K562 (cell line): ENCODE measurements at regions not wholly inside any gene's neighbourhood (a gene's known extent, or its start where the extent isn't known, plus 50 kb on each side); places are given as distances from the start of the nearest gene placed in this dataset.

Source experiments
- ATAC-seq: fragments of 200-7000 bp; cut with Tn5 transposase; 3 replicates; pipeline ENCODE4 v1.9.1; 2020; ENCODE audit warnings: moderate library complexity
- BruUV-seq: library from RNA; stranded (reverse); fragments of 400-500 nt; replicated peaks from 2 replicates; lab custom pipeline; 2021; lab: Mats Ljungman, UMichigan
- CTCF ChIA-PET: fragments of 300-600 bp; formaldehyde crosslinking; extraction: SDS; loops from one replicate; lab custom pipeline; 2021; ENCODE audit warnings: low intra/inter-chr PET ratio; lab: Yijun Ruan, JAX
- POLR2A ChIA-PET: fragments of 300-600, 350-650 bp; sonication (Branson Sonifier 250); formaldehyde crosslinking; extraction: SDS; loops from one replicate; lab custom pipeline; 2021; ENCODE audit warnings: antibody characterized with exemption, inconsistent platforms; lab: Yijun Ruan, JAX
- DNase-seq, 4 experiments: peaks; one replicate each; pipeline versions ENCODE4 v3.0.0 to v3.0.0-alpha.2; 2011 to 2018; ENCODE audit warnings: low spot score in 3 of 4, mixed read lengths in 3 of 4; ENCODE audit errors: extremely low read depth in 1 of 4
- FAIRE-seq: peaks from 2 replicates; lab custom pipeline; 2011; peaks lifted over from hg19 to GRCh38; lab: Jason Lieb, UNC
- H2AFZ ChIP-seq: 2 replicates; pipeline ENCODE4 v1.6.0; 2011; ENCODE audit warnings: low read depth, low read length, control low read depth, inconsistent platforms
- H3K27ac ChIP-seq: fragments of 200-600 bp; 3 replicates; pipeline ENCODE4 v1.8.0; 2011; ENCODE audit warnings: low read depth, mild to moderate bottlenecking, control low read depth, inconsistent platforms, low read length, moderate library complexity, mixed read lengths; ENCODE audit errors: extremely low read depth
- H3K27me3 ChIP-seq, 2 experiments: fragments of 300-600 bp in 1 of 2; 2 replicates in 1 of 2; 3 replicates in 1 of 2; pipeline versions ENCODE4 v1.6.0 to v1.8.0; 2011; ENCODE audit warnings: inconsistent platforms in 2 of 2, low read length in 2 of 2, mild to moderate bottlenecking in 1 of 2, mixed read lengths in 1 of 2, moderate library complexity in 1 of 2; ENCODE audit not compliant: control insufficient read depth in 2 of 2, insufficient read depth in 2 of 2
- H3K36me3 ChIP-seq: fragments of 300-600 bp; 3 replicates; pipeline ENCODE4 v1.8.0; 2011; ENCODE audit warnings: mild to moderate bottlenecking, low read length, inconsistent platforms; ENCODE audit not compliant: control insufficient read depth, insufficient read depth
- H3K4me1 ChIP-seq, 2 experiments: fragments of 200-600 bp in 1 of 2; replicated peaks in 1 of 2; 2 replicates in 1 of 2; 3 replicates in 1 of 2; pipeline versions ENCODE4 v1.5.1 to v1.8.0; 2011; ENCODE audit warnings: inconsistent platforms in 2 of 2, low read length in 2 of 2, mild to moderate bottlenecking in 1 of 2, mixed read lengths in 1 of 2, moderate library complexity in 1 of 2; ENCODE audit not compliant: control insufficient read depth in 2 of 2, insufficient read depth in 2 of 2
- H3K4me2 ChIP-seq: 2 replicates; pipeline ENCODE4 v1.6.1; 2011; ENCODE audit warnings: low read length, control low read depth, inconsistent platforms, mixed read lengths; ENCODE audit not compliant: insufficient read depth
- H3K4me3 ChIP-seq: fragments of 200-600 bp; sonication (generic), shearing (Covaris generic); 2 replicates; pipeline ENCODE4 v1.5.1; 2016; ENCODE audit warnings: control low read depth, inconsistent platforms
- H3K79me2 ChIP-seq: fragments of 200-600 bp; 3 replicates; pipeline ENCODE4 v1.8.0; 2011; ENCODE audit warnings: low read length, inconsistent platforms; ENCODE audit not compliant: control insufficient read depth, insufficient read depth
- H3K9ac ChIP-seq, 2 experiments: 2 replicates each; pipeline versions ENCODE4 v1.6.0 to v1.6.1; 2011; ENCODE audit warnings: low read depth in 2 of 2, low read length in 2 of 2, control low read depth in 1 of 2, inconsistent platforms in 1 of 2, mild to moderate bottlenecking in 1 of 2, mixed read lengths in 1 of 2; ENCODE audit not compliant: insufficient read depth in 1 of 2
- H3K9me1 ChIP-seq: one replicate; pipeline ENCODE4 v1.6.0; 2011; ENCODE audit warnings: inconsistent platforms, mild to moderate bottlenecking, low read length, moderate library complexity; ENCODE audit not compliant: control insufficient read depth, insufficient read depth
- H3K9me3 ChIP-seq: replicated peaks from 2 replicates; pipeline ENCODE4 v1.5.1; 2011; ENCODE audit warnings: low read depth, low read length, inconsistent platforms; ENCODE audit not compliant: control insufficient read depth, insufficient read depth
- H4K20me1 ChIP-seq: replicated peaks from 2 replicates; pipeline ENCODE4 v1.6.1; 2011; ENCODE audit warnings: low read length, inconsistent platforms, mixed read lengths; ENCODE audit not compliant: control insufficient read depth, insufficient read depth
- CBX3 ChIP-seq, 2 experiments: IDR thresholded peaks; 1 replicate in 1 of 2; 2 replicates in 1 of 2; pipeline ENCODE4 v1.6.1; 2012; ENCODE audit warnings: inconsistent platforms in 2 of 2, low read length in 2 of 2, borderline replicate concordance in 1 of 2, control low read depth in 1 of 2
- CHCHD3 ChIP-seq: fragments of 250-450 bp; sonication (Bioruptor Pico); IDR thresholded peaks from 2 replicates; pipeline ENCODE4 v2.1.2; 2022; ENCODE audit warnings: mild to moderate bottlenecking
- FIP1L1 ChIP-seq: fragments of 200-400 bp; formaldehyde crosslinking; IDR thresholded peaks from 2 replicates; pipeline ENCODE4 v1.6.1; 2018; ENCODE audit warnings: mild to moderate bottlenecking, low read depth, low read length; ENCODE audit not compliant: poor library complexity, severe bottlenecking
- PHB ChIP-seq: fragments of 250-450 bp; sonication (Bioruptor Pico); IDR thresholded peaks from 2 replicates; pipeline ENCODE4 v1.5.0; 2021
- ZFP30 ChIP-seq: fragments of 250-450 bp; sonication (Bioruptor Pico); IDR thresholded peaks from 2 replicates; pipeline ENCODE4 v1.8.0; 2022; ENCODE audit warnings: moderate library complexity, mild to moderate bottlenecking, inconsistent platforms, borderline replicate concordance
- ZNF764 ChIP-seq: fragments of 250-450 bp; sonication (Bioruptor Pico); IDR thresholded peaks from 2 replicates; pipeline ENCODE4 v1.4.0; 2020; ENCODE audit warnings: low read depth, mild to moderate bottlenecking, moderate library complexity
- WGBS: fragments of 100-300 bp; shearing (Covaris generic); methylation state at CpG from one replicate; pipeline ENCODE4 v1.1.6; 2016; ENCODE audit warnings: low coverage, mixed read lengths; ENCODE audit not compliant: insufficient coverage; ENCODE audit errors: missing lambda C conversion rate; 5-methylcytosine and 5-hydroxymethylcytosine counted together
- in situ Hi-C: fragments of 300-500 bp; cut with MboI; formaldehyde crosslinking; loops from 4 replicates; pipeline ENCODE4 v1.15.0; 2018; ENCODE audit warnings: inconsistent platforms, mixed read lengths
- intact Hi-C: fragments of 100-400 bp; cut with micrococcal nuclease; formaldehyde crosslinking; loops from 2 replicates; pipeline ENCODE4 v1.14.2; 2022
- TF ChIP-seq, protein P1 (sequence below): sonication (generic); formaldehyde crosslinking; IDR thresholded peaks from 2 replicates; pipeline ENCODE4 v1.8.1; 2022; ENCODE audit warnings: missing genetic modification reagents
- TF ChIP-seq, protein P2 (sequence below): fragments of 200-600 bp; sonication (generic); IDR thresholded peaks from one replicate; pipeline ENCODE4 v1.6.1; 2012; ENCODE audit warnings: mild to moderate bottlenecking, low read depth, low read length, inconsistent platforms
- TF ChIP-seq, protein P3 (sequence below): IDR thresholded peaks from 2 replicates; pipeline ENCODE4 v1.6.1; 2016; ENCODE audit warnings: missing genetic modification characterization, missing compliant biosample characterization

DNA sequence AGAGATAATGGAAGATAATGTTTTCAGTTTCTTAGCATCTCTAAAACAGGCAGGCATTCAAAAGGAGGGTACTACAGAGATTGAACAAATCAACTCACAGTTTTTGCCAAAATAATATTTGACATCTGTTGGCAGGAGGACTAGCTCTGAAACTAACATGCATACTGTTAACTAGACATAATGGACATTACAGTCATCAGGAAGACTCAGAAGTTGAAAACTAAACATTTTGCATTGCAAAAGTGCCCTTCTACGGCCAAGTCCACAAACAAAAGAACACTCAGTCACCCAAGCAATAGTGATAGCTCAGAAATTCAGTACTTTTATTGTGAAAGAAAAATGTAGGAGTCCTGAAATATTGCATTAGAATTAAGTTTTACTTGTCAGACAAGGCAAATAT, 399.0 kb downstream of the HGF start:
- no peaks in the 10 kb centered on the region for H3K36me3 ChIP-seq
- H3K4me1 ChIP-seq: no peaks in the 10 kb centered on the region
- H3K27ac ChIP-seq: no peak overlapping the region
- FAIRE-seq (peak; percentile 44), ATAC-seq (no peak), DNase-seq (no peak)
- H3K9me3 ChIP-seq: no peaks in the 10 kb centered on the region
- no peak overlapping the region for H3K4me2 ChIP-seq
- H3K4me3 ChIP-seq: no peak overlapping the region
- in situ Hi-C loops: no loop called here
- intact Hi-C loops: no loop called here
- ChIA-PET CTCF (no interaction called here), POLR2A (no interaction called here)
- no peak overlapping the region for H2AFZ ChIP-seq
- no peaks in the 10 kb centered on the region for H3K9me1 ChIP-seq
- WGBS: 26% methylated on average over 1 of the region's 1 CpG
- no peaks in the 10 kb centered on the region for H3K27me3 ChIP-seq
- no peak overlapping the region for H3K9ac ChIP-seq
- H3K79me2 ChIP-seq: no peaks in the 10 kb centered on the region
- no TSS peak for BruUV-seq
- H4K20me1 ChIP-seq: no peaks in the 10 kb centered on the region
- TF ChIP-seq, protein P1, sequence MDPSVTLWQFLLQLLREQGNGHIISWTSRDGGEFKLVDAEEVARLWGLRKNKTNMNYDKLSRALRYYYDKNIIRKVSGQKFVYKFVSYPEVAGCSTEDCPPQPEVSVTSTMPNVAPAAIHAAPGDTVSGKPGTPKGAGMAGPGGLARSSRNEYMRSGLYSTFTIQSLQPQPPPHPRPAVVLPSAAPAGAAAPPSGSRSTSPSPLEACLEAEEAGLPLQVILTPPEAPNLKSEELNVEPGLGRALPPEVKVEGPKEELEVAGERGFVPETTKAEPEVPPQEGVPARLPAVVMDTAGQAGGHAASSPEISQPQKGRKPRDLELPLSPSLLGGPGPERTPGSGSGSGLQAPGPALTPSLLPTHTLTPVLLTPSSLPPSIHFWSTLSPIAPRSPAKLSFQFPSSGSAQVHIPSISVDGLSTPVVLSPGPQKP: no peak
- no peak for TF ChIP-seq ZFP30 (CRISPR knock-in tag)
- TF ChIP-seq FIP1L1: no peak
- TF ChIP-seq, protein P2, sequence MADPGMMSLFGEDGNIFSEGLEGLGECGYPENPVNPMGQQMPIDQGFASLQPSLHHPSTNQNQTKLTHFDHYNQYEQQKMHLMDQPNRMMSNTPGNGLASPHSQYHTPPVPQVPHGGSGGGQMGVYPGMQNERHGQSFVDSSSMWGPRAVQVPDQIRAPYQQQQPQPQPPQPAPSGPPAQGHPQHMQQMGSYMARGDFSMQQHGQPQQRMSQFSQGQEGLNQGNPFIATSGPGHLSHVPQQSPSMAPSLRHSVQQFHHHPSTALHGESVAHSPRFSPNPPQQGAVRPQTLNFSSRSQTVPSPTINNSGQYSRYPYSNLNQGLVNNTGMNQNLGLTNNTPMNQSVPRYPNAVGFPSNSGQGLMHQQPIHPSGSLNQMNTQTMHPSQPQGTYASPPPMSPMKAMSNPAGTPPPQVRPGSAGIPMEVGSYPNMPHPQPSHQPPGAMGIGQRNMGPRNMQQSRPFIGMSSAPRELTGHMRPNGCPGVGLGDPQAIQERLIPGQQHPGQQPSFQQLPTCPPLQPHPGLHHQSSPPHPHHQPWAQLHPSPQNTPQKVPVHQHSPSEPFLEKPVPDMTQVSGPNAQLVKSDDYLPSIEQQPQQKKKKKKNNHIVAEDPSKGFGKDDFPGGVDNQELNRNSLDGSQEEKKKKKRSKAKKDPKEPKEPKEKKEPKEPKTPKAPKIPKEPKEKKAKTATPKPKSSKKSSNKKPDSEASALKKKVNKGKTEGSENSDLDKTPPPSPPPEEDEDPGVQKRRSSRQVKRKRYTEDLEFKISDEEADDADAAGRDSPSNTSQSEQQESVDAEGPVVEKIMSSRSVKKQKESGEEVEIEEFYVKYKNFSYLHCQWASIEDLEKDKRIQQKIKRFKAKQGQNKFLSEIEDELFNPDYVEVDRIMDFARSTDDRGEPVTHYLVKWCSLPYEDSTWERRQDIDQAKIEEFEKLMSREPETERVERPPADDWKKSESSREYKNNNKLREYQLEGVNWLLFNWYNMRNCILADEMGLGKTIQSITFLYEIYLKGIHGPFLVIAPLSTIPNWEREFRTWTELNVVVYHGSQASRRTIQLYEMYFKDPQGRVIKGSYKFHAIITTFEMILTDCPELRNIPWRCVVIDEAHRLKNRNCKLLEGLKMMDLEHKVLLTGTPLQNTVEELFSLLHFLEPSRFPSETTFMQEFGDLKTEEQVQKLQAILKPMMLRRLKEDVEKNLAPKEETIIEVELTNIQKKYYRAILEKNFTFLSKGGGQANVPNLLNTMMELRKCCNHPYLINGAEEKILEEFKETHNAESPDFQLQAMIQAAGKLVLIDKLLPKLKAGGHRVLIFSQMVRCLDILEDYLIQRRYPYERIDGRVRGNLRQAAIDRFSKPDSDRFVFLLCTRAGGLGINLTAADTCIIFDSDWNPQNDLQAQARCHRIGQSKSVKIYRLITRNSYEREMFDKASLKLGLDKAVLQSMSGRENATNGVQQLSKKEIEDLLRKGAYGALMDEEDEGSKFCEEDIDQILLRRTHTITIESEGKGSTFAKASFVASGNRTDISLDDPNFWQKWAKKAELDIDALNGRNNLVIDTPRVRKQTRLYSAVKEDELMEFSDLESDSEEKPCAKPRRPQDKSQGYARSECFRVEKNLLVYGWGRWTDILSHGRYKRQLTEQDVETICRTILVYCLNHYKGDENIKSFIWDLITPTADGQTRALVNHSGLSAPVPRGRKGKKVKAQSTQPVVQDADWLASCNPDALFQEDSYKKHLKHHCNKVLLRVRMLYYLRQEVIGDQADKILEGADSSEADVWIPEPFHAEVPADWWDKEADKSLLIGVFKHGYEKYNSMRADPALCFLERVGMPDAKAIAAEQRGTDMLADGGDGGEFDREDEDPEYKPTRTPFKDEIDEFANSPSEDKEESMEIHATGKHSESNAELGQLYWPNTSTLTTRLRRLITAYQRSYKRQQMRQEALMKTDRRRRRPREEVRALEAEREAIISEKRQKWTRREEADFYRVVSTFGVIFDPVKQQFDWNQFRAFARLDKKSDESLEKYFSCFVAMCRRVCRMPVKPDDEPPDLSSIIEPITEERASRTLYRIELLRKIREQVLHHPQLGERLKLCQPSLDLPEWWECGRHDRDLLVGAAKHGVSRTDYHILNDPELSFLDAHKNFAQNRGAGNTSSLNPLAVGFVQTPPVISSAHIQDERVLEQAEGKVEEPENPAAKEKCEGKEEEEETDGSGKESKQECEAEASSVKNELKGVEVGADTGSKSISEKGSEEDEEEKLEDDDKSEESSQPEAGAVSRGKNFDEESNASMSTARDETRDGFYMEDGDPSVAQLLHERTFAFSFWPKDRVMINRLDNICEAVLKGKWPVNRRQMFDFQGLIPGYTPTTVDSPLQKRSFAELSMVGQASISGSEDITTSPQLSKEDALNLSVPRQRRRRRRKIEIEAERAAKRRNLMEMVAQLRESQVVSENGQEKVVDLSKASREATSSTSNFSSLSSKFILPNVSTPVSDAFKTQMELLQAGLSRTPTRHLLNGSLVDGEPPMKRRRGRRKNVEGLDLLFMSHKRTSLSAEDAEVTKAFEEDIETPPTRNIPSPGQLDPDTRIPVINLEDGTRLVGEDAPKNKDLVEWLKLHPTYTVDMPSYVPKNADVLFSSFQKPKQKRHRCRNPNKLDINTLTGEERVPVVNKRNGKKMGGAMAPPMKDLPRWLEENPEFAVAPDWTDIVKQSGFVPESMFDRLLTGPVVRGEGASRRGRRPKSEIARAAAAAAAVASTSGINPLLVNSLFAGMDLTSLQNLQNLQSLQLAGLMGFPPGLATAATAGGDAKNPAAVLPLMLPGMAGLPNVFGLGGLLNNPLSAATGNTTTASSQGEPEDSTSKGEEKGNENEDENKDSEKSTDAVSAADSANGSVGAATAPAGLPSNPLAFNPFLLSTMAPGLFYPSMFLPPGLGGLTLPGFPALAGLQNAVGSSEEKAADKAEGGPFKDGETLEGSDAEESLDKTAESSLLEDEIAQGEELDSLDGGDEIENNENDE: no peak
- no peak for TF ChIP-seq CBX3 (IDR thresholded peaks at IDR 0.05; ENCODE audit: borderline replicate concordance in 1 of 2, low read length in 2 of 2)
- TF ChIP-seq PHB (CRISPR knock-in tag): no peak
- TF ChIP-seq CHCHD3: no peak
- TF ChIP-seq ZNF764: no peak
- TF ChIP-seq, protein P3, sequence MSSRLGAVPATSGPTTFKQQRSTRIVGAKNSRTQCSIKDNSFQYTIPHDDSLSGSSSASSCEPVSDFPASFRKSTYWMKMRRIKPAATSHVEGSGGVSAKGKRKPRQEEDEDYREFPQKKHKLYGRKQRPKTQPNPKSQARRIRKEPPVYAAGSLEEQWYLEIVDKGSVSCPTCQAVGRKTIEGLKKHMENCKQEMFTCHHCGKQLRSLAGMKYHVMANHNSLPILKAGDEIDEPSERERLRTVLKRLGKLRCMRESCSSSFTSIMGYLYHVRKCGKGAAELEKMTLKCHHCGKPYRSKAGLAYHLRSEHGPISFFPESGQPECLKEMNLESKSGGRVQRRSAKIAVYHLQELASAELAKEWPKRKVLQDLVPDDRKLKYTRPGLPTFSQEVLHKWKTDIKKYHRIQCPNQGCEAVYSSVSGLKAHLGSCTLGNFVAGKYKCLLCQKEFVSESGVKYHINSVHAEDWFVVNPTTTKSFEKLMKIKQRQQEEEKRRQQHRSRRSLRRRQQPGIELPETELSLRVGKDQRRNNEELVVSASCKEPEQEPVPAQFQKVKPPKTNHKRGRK (tag): no peak
